Ishikawa (cell line): ENCODE measurements at regions not wholly inside any gene's neighbourhood (a gene's known extent, or its start where the extent isn't known, plus 50 kb on each side); places are given as distances from the start of the nearest gene placed in this dataset.

Experiments used
- CREB1 ChIP-seq: IDR thresholded peaks from 2 replicates; pipeline ENCODE4 v1.6.1; 2012; ENCODE audit warnings: low read depth
- EP300 ChIP-seq: IDR thresholded peaks from 2 replicates; pipeline ENCODE4 v1.6.1; 2012; ENCODE audit warnings: borderline replicate concordance
- RAD21 ChIP-seq: IDR thresholded peaks from 2 replicates; pipeline ENCODE4 v1.6.1; 2012; ENCODE audit warnings: low read depth
- REST ChIP-seq: IDR thresholded peaks from 2 replicates; pipeline ENCODE4 v1.6.1; 2012; ENCODE audit warnings: low read depth, mild to moderate bottlenecking
- TAF1 ChIP-seq: IDR thresholded peaks from 2 replicates; pipeline ENCODE4 v1.6.1; 2012; ENCODE audit warnings: low read depth, mild to moderate bottlenecking
- TEAD4 ChIP-seq: IDR thresholded peaks from 2 replicates; pipeline ENCODE4 v1.6.1; 2012
- YY1 ChIP-seq: IDR thresholded peaks from 2 replicates; pipeline ENCODE4 v1.6.1; 2012; ENCODE audit warnings: low read depth
- TF ChIP-seq, protein P1 (sequence below): IDR thresholded peaks from 2 replicates; pipeline ENCODE4 v1.6.1; 2012
- TF ChIP-seq, protein P2 (sequence below): IDR thresholded peaks from 2 replicates; pipeline ENCODE4 v1.6.1; 2012

DNA sequence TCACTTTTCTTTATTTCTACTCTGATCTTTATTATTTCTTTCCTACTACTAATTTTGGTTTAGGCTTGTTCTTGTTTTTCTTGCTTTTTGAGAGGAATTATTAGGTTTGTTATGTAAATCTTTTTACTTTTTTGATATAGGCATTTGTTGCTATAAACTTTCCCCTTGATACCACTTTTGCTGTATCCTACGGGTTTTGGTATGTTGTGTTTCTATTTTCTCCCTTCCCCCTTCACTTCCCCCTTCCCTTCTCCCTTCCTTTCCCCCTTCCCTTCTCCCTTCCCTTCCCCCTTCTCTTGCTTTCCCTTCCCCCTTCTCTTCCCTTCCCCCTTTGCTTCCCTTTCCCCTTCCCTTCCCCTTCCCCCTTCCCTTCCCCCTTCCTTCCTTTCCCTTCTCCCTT lies 529.6 kb downstream of the RAB38 start:
- TF ChIP-seq YY1, result no peak
- TF ChIP-seq RAD21, result no peak
- TF ChIP-seq, protein P1, sequence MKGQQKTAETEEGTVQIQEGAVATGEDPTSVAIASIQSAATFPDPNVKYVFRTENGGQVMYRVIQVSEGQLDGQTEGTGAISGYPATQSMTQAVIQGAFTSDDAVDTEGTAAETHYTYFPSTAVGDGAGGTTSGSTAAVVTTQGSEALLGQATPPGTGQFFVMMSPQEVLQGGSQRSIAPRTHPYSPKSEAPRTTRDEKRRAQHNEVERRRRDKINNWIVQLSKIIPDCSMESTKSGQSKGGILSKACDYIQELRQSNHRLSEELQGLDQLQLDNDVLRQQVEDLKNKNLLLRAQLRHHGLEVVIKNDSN, result no peak
- TF ChIP-seq, protein P2, sequence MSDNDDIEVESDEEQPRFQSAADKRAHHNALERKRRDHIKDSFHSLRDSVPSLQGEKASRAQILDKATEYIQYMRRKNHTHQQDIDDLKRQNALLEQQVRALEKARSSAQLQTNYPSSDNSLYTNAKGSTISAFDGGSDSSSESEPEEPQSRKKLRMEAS, result no peak
- TF ChIP-seq REST, result no peak
- no peak for TF ChIP-seq EP300
- no peak for TF ChIP-seq TEAD4
- no peak for TF ChIP-seq CREB1
- TF ChIP-seq TAF1, result no peak
